C4-2B (cell line): ENCODE measurements at regions not wholly inside any gene's neighbourhood (a gene's known extent, or its start where the extent isn't known, plus 50 kb on each side); places are given as distances from the start of the nearest gene placed in this dataset.
"Not testable (repeated sequence)": the region's sequence is repeated elsewhere in the genome, so short reads cannot be mapped to it uniquely, and the experiment has no call there.

ENCODE experiments used
- ZFX ChIP-seq: fragments of 450-650 bp; IDR thresholded peaks from 2 replicates; pipeline ENCODE4 v1.6.1; 2017
- TF ChIP-seq, protein P1 (sequence below): fragments of 450-650 bp; conservative IDR thresholded peaks from 2 replicates; pipeline ENCODE4 v1.5.1; 2017; ENCODE audit warnings: mild to moderate bottlenecking

DNA sequence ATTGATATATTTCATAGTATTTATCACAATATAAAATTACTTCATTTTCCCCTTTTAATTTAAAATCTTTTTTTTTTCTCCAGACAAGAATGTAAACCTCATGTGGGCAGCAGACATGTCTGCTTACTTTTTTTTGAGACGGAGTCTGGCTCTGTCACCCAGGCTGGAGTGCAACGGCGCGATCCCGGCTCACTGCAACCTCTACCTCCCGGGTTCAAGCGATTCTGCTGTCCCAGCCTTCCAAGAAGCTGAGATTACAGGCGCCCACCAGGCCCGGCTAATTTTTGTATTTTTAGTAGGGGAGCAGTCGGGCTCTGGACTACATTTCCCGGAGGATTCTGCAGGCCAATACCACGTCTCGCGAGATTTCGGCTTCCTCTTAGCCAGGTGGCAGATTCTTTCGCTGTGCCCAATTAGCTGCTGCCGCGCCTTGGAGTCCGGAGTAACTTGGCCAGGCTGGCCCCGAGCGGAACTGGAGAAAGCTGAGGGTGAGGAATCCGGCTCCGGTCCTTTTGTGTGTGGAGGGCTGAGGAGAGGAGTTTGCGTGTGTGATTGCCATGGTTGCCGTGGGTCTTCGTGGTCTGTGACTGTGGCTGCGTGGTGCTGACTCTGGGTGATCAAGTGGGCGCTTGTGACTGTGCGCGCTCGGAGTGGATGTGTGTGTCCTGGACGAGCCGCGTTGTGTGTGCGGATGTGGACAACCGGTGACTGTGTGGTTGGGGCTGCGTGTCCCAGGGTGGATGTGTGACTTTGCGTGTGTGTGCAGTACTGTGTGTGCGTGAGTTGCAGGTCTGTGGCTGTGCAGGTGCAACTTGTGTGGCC is 313.0 kb upstream of the ZNF337 start:
- TF ChIP-seq, protein P1, sequence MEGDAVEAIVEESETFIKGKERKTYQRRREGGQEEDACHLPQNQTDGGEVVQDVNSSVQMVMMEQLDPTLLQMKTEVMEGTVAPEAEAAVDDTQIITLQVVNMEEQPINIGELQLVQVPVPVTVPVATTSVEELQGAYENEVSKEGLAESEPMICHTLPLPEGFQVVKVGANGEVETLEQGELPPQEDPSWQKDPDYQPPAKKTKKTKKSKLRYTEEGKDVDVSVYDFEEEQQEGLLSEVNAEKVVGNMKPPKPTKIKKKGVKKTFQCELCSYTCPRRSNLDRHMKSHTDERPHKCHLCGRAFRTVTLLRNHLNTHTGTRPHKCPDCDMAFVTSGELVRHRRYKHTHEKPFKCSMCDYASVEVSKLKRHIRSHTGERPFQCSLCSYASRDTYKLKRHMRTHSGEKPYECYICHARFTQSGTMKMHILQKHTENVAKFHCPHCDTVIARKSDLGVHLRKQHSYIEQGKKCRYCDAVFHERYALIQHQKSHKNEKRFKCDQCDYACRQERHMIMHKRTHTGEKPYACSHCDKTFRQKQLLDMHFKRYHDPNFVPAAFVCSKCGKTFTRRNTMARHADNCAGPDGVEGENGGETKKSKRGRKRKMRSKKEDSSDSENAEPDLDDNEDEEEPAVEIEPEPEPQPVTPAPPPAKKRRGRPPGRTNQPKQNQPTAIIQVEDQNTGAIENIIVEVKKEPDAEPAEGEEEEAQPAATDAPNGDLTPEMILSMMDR: not testable (repeated sequence)
- not testable (repeated sequence) for TF ChIP-seq ZFX
